GM12878 (cell line): ENCODE measurements at regions not wholly inside any gene's neighbourhood (a gene's known extent, or its start where the extent isn't known, plus 50 kb on each side); places are given as distances from the start of the nearest gene placed in this dataset.

Experiments used
- ATAC-seq: fragments of 200-7000 bp; cut with Tn5 transposase; 3 replicates; pipeline ENCODE4 v1.9.1; 2020; ENCODE audit warnings: mild to moderate bottlenecking, moderate library complexity
- BruUV-seq: library from RNA; stranded (reverse); fragments of 400-500 nt; replicated peaks from 2 replicates; lab custom pipeline; 2021; lab: Mats Ljungman, UMichigan
- CTCF ChIA-PET: fragments of 300-600 bp; sonication (Branson Sonifier 250); formaldehyde crosslinking; extraction: SDS; loops from one replicate; lab custom pipeline; 2021; ENCODE audit warnings: inconsistent platforms; lab: Yijun Ruan, JAX
- POLR2A ChIA-PET: fragments of 350-600 bp; formaldehyde crosslinking; extraction: SDS; loops from one replicate; lab custom pipeline; 2021; ENCODE audit warnings: inconsistent platforms; lab: Charles Lee
- RAD21 ChIA-PET: fragments of 300-600 bp; sonication (Branson Sonifier 250); formaldehyde crosslinking; loops from one replicate; lab custom pipeline; 2023; ENCODE audit warnings: antibody characterized with exemption; ENCODE audit not compliant: unreplicated experiment; lab: Charles Lee
- SMC1A ChIA-PET: fragments of 300-600 bp; sonication (Branson Sonifier 250); formaldehyde crosslinking; loops from one replicate; lab custom pipeline; 2023; ENCODE audit not compliant: unreplicated experiment, uncharacterized antibody; lab: Charles Lee
- DNase-seq: peaks from one replicate; pipeline ENCODE4 v3.0.0-alpha.2; 2011; ENCODE audit warnings: low read depth, low spot score
- FAIRE-seq: peaks from 3 replicates; lab custom pipeline; 2011; peaks lifted over from hg19 to GRCh38; lab: Jason Lieb, UNC
- H2AFZ ChIP-seq: 2 replicates; pipeline ENCODE4 v1.6.0; 2011; ENCODE audit warnings: low read depth, low read length, control low read depth; ENCODE audit not compliant: control insufficient read depth
- H3K27ac ChIP-seq: 2 replicates; pipeline ENCODE4 v1.5.1; 2011; ENCODE audit warnings: control low read depth; ENCODE audit not compliant: control insufficient read depth, insufficient read depth
- H3K27me3 ChIP-seq, 2 experiments: replicated peaks in 1 of 2; 2 replicates each; pipeline versions ENCODE4 v1.6.0 to v1.6.1; 2011; ENCODE audit warnings: low read length in 1 of 2; ENCODE audit not compliant: control insufficient read depth in 2 of 2, insufficient read depth in 2 of 2
- H3K36me3 ChIP-seq, 2 experiments: 2 replicates each; pipeline ENCODE4 v1.5.1; 2011; ENCODE audit warnings: low read length in 1 of 2; ENCODE audit not compliant: control insufficient read depth in 2 of 2, insufficient read depth in 2 of 2
- H3K4me1 ChIP-seq: 2 replicates; pipeline ENCODE4 v1.6.1; 2011; ENCODE audit warnings: mild to moderate bottlenecking, low read length, moderate library complexity, mixed read lengths; ENCODE audit not compliant: control insufficient read depth, insufficient read depth
- H3K4me2 ChIP-seq: 2 replicates; pipeline ENCODE4 v1.6.0; 2011; ENCODE audit warnings: control low read depth; ENCODE audit not compliant: control insufficient read depth, insufficient read depth
- H3K4me3 ChIP-seq: fragments of 200-600 bp; sonication (generic); 2 replicates; pipeline ENCODE4 v1.5.1; 2016
- H3K79me2 ChIP-seq: 2 replicates; pipeline ENCODE4 v1.6.0; 2011; ENCODE audit warnings: low read length; ENCODE audit not compliant: control insufficient read depth, insufficient read depth
- H3K9ac ChIP-seq: 2 replicates; pipeline ENCODE4 v1.8.0; 2011; ENCODE audit warnings: low read length, control low read depth, mixed read lengths; ENCODE audit not compliant: control insufficient read depth, insufficient read depth
- H3K9me3 ChIP-seq: replicated peaks from 3 replicates; pipeline ENCODE4 v1.5.1; 2011; ENCODE audit warnings: mild to moderate bottlenecking, low read length; ENCODE audit not compliant: control insufficient read depth, insufficient read depth
- H4K20me1 ChIP-seq: 2 replicates; pipeline ENCODE4 v1.6.0; 2011; ENCODE audit not compliant: control insufficient read depth, insufficient read depth
- BCL11A ChIP-seq: IDR thresholded peaks from 2 replicates; pipeline ENCODE4 v1.6.1; 2011; ENCODE audit warnings: low read depth, low read length
- CBX5 ChIP-seq: sonication (generic); IDR thresholded peaks from 2 replicates; pipeline ENCODE4 v1.6.1; 2016; ENCODE audit warnings: low read depth, moderate library complexity, mild to moderate bottlenecking, inconsistent platforms
- CEBPB ChIP-seq, 2 experiments: fragments of 150-350 bp in 1 of 2; IDR thresholded peaks; 2 replicates each; pipeline ENCODE4 v1.6.1; 2012 to 2014; ENCODE audit warnings: low read depth in 2 of 2, low read length in 2 of 2, borderline replicate concordance in 1 of 2, inconsistent platforms in 1 of 2
- ESRRA ChIP-seq: IDR thresholded peaks from 2 replicates; pipeline ENCODE4 v1.6.1; 2012; ENCODE audit warnings: mild to moderate bottlenecking, low read length, improper control_type of control experiment
- HDAC6 ChIP-seq: fragments of 200-600 bp; sonication (generic); IDR thresholded peaks from one replicate; pipeline ENCODE4 v1.8.0; 2017; ENCODE audit warnings: antibody characterized with exemption; ENCODE audit not compliant: unreplicated experiment
- KDM1A ChIP-seq: fragments of 200-600 bp; sonication (generic); IDR thresholded peaks from 2 replicates; pipeline ENCODE4 v1.6.1; 2016; ENCODE audit warnings: borderline replicate concordance
- NR2F1 ChIP-seq: fragments of 450-650 bp; conservative IDR thresholded peaks from 2 replicates; pipeline ENCODE4 v1.6.1; 2017; ENCODE audit warnings: mild to moderate bottlenecking
- PAX8 ChIP-seq: fragments of 450-650 bp; IDR thresholded peaks from 2 replicates; pipeline ENCODE4 v1.6.1; 2017; ENCODE audit warnings: mild to moderate bottlenecking, moderate library complexity
- SMARCA5 ChIP-seq: fragments of 450-650 bp; IDR thresholded peaks from 2 replicates; pipeline ENCODE4 v1.6.1; 2017; ENCODE audit warnings: mild to moderate bottlenecking
- SMC3 ChIP-seq: IDR thresholded peaks from 2 replicates; pipeline ENCODE4 v1.6.1; 2011; ENCODE audit warnings: low read length, improper control_type of control experiment, borderline replicate concordance
- SREBF2 ChIP-seq: IDR thresholded peaks from 2 replicates; pipeline ENCODE4 v1.6.1; 2012; ENCODE audit warnings: mild to moderate bottlenecking, low read length
- WGBS: methylation state at CpG from one replicate; pipeline ENCODE4 v1.1.6; 2016; ENCODE audit warnings: low lambda C conversion rate; ENCODE audit not compliant: insufficient replicate concordance, insufficient coverage; ENCODE audit errors: missing lambda C conversion rate; 5-methylcytosine and 5-hydroxymethylcytosine counted together
- in situ Hi-C: fragments of 300-500 bp; cut with MboI; formaldehyde crosslinking; loops from 9 replicates; pipeline ENCODE4 v1.14.3; 2018; ENCODE audit warnings: mixed read lengths
- intact Hi-C: fragments of 100-400 bp; cut with micrococcal nuclease; formaldehyde crosslinking; loops from one replicate; pipeline ENCODE4 v1.14.2; 2022; ENCODE audit not compliant: unreplicated experiment
- TF ChIP-seq, protein P1 (sequence below): IDR thresholded peaks from 2 replicates; pipeline ENCODE4 v1.6.1; 2012; ENCODE audit warnings: low read depth, low read length, improper control_type of control experiment
- TF ChIP-seq, protein P2 (sequence below): IDR thresholded peaks from 2 replicates; pipeline ENCODE4 v1.6.1; 2012; ENCODE audit warnings: improper control_type of control experiment, low read depth, low read length; ENCODE audit not compliant: insufficient replicate concordance

DNA sequence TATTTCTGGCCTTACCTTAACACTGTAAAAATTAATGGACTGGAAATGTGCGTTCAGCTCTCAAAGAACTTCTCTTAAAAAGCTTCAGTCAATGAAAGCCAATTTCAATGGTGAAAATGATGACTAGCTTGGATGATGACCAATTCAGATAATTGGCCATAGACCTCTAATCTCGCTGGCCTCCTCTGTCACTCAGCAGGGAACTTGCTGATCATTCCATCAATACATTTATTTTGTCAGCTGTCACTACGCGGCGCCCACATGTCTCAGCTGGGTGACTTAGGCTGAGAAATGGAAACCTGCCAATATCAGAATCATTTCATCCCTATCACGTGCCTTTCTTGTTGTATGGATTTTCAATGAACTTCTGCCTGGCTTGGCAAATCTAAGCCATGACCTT lies 673.0 kb upstream of the AUTS2 start:
- no peaks in the 10 kb centered on the region for H3K27me3 ChIP-seq
- CTCF ChIA-PET, result no interaction called here
- intact Hi-C loops, result no loop called here
- H3K9ac ChIP-seq, result no peak overlapping the region
- no peak for FAIRE-seq
- no peaks in the 10 kb centered on the region for H4K20me1 ChIP-seq
- no peak for TF ChIP-seq ESRRA
- no peak for TF ChIP-seq PAX8
- no peak for TF ChIP-seq CEBPB (IDR thresholded peaks at IDR 0.05; ENCODE audit: borderline replicate concordance in 1 of 2, low read depth in 2 of 2, low read length in 2 of 2)
- TF ChIP-seq SREBF2, result no peak
- TF ChIP-seq CBX5, result no peak
- TF ChIP-seq SMC3, result no peak
- TF ChIP-seq, all 136 proteins: peak for 0
- in situ Hi-C loops, result no loop called here
- POLR2A ChIA-PET, result interaction anchor here (0.6 kb wide), 1 partner anchor 11 kb away, joined by 4 read pairs; no protein-coding TSS in a partner anchor
- RAD21 ChIA-PET, result no interaction called here
- SMC1A ChIA-PET, result no interaction called here
- Histone ChIP-seq H3K4me3 (no peak overlapping the region), H3K27ac (no peak overlapping the region), H3K36me3 (no peaks in the 10 kb centered on the region), H3K4me2 (no peak overlapping the region), H3K79me2 (no peaks in the 10 kb centered on the region), H3K4me1 (no peaks in the 10 kb centered on the region), H3K9me3 (no peaks in the 10 kb centered on the region), H2AFZ (no peak overlapping the region)
- WGBS, result 6% methylated on average over 6 of the region's 6 CpGs
- BruUV-seq, result no TSS peak
- DNase-seq (no peak), ATAC-seq (no peak)

DNA sequence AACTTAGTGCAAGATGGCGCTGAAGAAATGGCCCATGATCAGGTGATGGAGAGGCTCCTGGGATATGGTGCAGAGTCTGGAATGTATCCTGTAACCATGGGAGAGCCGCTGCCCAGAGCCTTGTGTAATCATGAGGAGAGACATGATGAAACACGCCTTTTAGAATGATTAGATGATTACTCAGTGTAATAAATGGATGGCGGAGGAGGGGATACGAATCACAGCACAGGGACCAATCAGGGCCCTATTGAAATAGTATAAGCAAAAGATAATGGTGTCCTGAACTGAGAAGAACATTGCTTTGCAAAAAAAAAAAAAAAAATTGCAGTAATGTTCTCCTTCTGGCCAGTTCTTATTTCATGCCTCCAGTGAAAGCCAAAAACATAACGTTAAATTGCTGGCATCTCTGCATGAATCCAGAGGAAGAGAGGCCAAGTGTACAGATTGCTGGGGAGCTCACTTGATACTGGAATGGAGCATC lies 668.5 kb upstream of the AUTS2 start:
- Histone ChIP-seq H3K4me2 (no peak overlapping the region), H4K20me1 (no peaks in the 10 kb centered on the region), H3K4me1 (no peaks in the 10 kb centered on the region), H3K4me3 (no peak overlapping the region), H2AFZ (no peak overlapping the region), H3K36me3 (no peaks in the 10 kb centered on the region), H3K9ac (no peak overlapping the region), H3K27ac (no peak overlapping the region), H3K27me3 (no peaks in the 10 kb centered on the region), H3K9me3 (no peaks in the 10 kb centered on the region), H3K79me2 (no peaks in the 10 kb centered on the region)
- WGBS, result 34% methylated on average over 6 of the region's 6 CpGs
- ChIA-PET POLR2A (no interaction called here), SMC1A (no interaction called here), RAD21 (no interaction called here), CTCF (no interaction called here)
- no peak for ATAC-seq
- intact Hi-C loops, result no loop called here
- FAIRE-seq, result no peak
- BruUV-seq, result no TSS peak
- no peak for DNase-seq
- in situ Hi-C loops, result no loop called here
- TF ChIP-seq KDM1A (no peak), ESRRA (no peak), SMARCA5 (no peak), BCL11A (no peak), NR2F1 (no peak), HDAC6 (no peak)
- TF ChIP-seq, protein P1, sequence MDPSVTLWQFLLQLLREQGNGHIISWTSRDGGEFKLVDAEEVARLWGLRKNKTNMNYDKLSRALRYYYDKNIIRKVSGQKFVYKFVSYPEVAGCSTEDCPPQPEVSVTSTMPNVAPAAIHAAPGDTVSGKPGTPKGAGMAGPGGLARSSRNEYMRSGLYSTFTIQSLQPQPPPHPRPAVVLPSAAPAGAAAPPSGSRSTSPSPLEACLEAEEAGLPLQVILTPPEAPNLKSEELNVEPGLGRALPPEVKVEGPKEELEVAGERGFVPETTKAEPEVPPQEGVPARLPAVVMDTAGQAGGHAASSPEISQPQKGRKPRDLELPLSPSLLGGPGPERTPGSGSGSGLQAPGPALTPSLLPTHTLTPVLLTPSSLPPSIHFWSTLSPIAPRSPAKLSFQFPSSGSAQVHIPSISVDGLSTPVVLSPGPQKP, result no peak
- TF ChIP-seq, protein P2, sequence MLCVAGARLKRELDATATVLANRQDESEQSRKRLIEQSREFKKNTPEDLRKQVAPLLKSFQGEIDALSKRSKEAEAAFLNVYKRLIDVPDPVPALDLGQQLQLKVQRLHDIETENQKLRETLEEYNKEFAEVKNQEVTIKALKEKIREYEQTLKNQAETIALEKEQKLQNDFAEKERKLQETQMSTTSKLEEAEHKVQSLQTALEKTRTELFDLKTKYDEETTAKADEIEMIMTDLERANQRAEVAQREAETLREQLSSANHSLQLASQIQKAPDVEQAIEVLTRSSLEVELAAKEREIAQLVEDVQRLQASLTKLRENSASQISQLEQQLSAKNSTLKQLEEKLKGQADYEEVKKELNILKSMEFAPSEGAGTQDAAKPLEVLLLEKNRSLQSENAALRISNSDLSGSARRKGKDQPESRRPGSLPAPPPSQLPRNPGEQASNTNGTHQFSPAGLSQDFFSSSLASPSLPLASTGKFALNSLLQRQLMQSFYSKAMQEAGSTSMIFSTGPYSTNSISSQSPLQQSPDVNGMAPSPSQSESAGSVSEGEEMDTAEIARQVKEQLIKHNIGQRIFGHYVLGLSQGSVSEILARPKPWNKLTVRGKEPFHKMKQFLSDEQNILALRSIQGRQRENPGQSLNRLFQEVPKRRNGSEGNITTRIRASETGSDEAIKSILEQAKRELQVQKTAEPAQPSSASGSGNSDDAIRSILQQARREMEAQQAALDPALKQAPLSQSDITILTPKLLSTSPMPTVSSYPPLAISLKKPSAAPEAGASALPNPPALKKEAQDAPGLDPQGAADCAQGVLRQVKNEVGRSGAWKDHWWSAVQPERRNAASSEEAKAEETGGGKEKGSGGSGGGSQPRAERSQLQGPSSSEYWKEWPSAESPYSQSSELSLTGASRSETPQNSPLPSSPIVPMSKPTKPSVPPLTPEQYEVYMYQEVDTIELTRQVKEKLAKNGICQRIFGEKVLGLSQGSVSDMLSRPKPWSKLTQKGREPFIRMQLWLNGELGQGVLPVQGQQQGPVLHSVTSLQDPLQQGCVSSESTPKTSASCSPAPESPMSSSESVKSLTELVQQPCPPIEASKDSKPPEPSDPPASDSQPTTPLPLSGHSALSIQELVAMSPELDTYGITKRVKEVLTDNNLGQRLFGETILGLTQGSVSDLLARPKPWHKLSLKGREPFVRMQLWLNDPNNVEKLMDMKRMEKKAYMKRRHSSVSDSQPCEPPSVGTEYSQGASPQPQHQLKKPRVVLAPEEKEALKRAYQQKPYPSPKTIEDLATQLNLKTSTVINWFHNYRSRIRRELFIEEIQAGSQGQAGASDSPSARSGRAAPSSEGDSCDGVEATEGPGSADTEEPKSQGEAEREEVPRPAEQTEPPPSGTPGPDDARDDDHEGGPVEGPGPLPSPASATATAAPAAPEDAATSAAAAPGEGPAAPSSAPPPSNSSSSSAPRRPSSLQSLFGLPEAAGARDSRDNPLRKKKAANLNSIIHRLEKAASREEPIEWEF, result no peak
